Lower leg skin (tissue), 4 donors: ENCODE measurements at regions not wholly inside any gene's neighbourhood (a gene's known extent, or its start where the extent isn't known, plus 50 kb on each side); places are given as distances from the start of the nearest gene placed in this dataset.

Source experiments
- DNase-seq, 2 donors: peaks; one replicate each; pipeline ENCODE4 v3.0.0-alpha.2; 2019; ENCODE audit warnings: low spot score in 2 of 2
- H3K4me3 ChIP-seq: fragments of 200-600 bp; sonication (generic); 2 replicates; pipeline ENCODE4 v1.5.1; 2017; ENCODE audit warnings: mild to moderate bottlenecking, low read depth; ENCODE audit not compliant: poor library complexity, severe bottlenecking
- POLR2A ChIP-seq, 2 donors: fragments of 450-650 bp; IDR thresholded peaks; one replicate each; pipeline ENCODE4 v1.6.1; 2016 to 2017; ENCODE audit warnings: antibody characterized with exemption in 2 of 2, mild to moderate bottlenecking in 1 of 2, moderate library complexity in 1 of 2
- WGBS, 2 donors: methylation state at CpG; one replicate each; pipeline ENCODE4 v1.1.5; 2018; 5-methylcytosine and 5-hydroxymethylcytosine counted together
- intact Hi-C: fragments of 100-400 bp; cut with DNase I; formaldehyde crosslinking; loops from one replicate; pipeline ENCODE4 v1.15.0; 2023; ENCODE audit warnings: low total_unique reads
- TF ChIP-seq, protein P1 (sequence below), 3 donors: fragments of 450-650 bp; IDR thresholded peaks; one replicate each; pipeline ENCODE4 v1.5.1; 2016; ENCODE audit warnings: antibody characterized with exemption in 3 of 3, mild to moderate bottlenecking in 3 of 3, moderate library complexity in 2 of 3

DNA sequence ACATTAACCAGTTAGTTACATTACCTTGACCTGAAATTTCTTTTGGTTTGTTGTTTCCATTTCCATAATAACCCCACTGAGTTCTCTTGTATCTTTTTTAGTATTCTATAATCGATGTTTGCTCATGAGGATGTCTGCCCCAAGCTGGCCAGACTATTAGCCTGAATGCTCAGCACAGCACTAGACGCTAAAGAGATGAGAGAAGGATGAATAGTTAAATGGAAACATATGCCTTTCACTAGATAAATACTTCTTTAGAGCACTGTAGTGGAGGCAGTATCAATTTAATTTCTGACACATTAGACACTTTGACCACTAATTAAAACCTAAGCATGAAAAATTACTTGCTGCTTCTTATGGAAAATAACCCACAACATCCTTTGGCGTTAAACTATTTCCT, 654.9 kb upstream of the KCNMB2 start:
- TF ChIP-seq POLR2A (IDR thresholded peaks at IDR 0.05), result no peak
- TF ChIP-seq, protein P1, sequence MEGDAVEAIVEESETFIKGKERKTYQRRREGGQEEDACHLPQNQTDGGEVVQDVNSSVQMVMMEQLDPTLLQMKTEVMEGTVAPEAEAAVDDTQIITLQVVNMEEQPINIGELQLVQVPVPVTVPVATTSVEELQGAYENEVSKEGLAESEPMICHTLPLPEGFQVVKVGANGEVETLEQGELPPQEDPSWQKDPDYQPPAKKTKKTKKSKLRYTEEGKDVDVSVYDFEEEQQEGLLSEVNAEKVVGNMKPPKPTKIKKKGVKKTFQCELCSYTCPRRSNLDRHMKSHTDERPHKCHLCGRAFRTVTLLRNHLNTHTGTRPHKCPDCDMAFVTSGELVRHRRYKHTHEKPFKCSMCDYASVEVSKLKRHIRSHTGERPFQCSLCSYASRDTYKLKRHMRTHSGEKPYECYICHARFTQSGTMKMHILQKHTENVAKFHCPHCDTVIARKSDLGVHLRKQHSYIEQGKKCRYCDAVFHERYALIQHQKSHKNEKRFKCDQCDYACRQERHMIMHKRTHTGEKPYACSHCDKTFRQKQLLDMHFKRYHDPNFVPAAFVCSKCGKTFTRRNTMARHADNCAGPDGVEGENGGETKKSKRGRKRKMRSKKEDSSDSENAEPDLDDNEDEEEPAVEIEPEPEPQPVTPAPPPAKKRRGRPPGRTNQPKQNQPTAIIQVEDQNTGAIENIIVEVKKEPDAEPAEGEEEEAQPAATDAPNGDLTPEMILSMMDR (IDR thresholded peaks at IDR 0.05), result no peak
- 66 to 79% methylated on average over 3 of the region's 3 CpGs for WGBS, 2 donors
- no peak for DNase-seq
- intact Hi-C loops, result no loop called here
- no peak overlapping the region for H3K4me3 ChIP-seq

DNA sequence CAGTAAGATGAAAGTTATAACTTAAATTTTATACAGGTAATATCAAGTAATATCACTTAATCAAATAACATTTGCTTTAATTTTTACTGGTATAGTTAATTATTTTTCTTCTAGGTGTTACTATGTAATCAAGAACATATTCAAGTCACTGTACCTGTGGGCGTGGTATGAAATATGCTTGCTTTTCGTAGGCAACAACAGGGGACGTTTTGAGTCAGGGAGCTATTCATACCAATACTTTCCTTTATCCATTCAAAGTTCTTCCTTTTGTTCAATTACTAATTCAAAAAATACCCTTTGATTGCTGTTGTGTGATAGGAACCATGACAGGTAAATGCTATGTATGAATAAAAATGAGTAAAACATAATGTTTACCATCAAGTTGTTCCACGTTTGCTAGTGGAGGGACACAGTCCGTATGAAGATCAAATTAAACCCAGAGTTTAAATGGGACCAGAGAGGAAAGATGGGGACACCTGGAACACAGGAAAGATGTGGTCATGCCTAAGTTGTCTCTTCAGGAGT, 654.0 kb upstream of the KCNMB2 start:
- no peak overlapping the region for H3K4me3 ChIP-seq
- 87 to 91% methylated on average over 5 of the region's 5 CpGs for WGBS, 2 donors
- no peak for DNase-seq
- intact Hi-C loops, result no loop called here
- TF ChIP-seq, protein P1 (IDR thresholded peaks at IDR 0.05), result no peak
- TF ChIP-seq POLR2A (IDR thresholded peaks at IDR 0.05), result no peak

DNA sequence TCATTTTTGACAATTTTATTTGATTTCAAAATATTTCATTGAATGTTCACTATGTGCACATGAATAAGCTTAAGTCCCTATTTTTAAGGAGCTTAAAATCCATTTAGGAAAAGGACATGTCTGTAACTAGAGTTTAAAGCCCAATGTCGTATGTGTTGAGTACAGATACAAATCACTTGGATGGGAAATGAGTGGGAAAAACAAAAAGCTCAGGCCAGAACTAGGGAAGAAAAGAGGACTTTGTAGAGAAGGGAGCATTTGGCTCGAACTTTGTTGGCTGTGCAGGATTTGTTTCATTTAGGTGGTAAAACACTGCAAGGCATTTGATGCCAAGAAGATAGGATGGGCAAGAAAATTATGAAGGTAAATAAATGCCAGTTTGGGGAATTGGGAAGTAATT, 653.1 kb upstream of the KCNMB2 start:
- DNase-seq, result no peak
- no peak overlapping the region for H3K4me3 ChIP-seq
- intact Hi-C loops, result no loop called here
- TF ChIP-seq POLR2A (IDR thresholded peaks at IDR 0.05), result no peak
- TF ChIP-seq, protein P1 (IDR thresholded peaks at IDR 0.05), result no peak
- 38 to 78% methylated on average over 2 of the region's 2 CpGs for WGBS, 2 donors

DNA sequence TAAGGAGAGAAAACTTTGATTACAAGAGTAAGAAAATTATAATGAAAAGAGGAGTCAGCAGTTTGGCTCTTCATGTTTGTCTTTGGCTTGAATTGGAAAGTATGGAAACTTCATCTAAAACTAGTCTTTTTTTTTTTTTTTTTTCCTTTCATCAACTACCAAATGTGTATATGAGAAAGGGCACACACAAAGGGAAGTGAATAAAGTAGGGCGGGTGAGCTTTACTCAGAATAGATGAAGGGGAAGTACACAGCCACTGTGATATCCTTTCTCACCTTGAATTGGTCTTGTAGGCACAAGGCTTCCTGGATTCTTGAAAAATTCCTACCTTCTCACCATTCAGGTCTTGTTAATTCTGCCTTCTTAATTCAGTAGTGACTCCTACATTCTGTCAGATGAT, 652.3 kb upstream of the KCNMB2 start:
- TF ChIP-seq, protein P1 (IDR thresholded peaks at IDR 0.05), result no peak
- TF ChIP-seq POLR2A (IDR thresholded peaks at IDR 0.05), result no peak
- intact Hi-C loops, result no loop called here
- no peak overlapping the region for H3K4me3 ChIP-seq
- 84 to 91% methylated on average over 1 of the region's 1 CpG for WGBS, 2 donors
- no peak for DNase-seq

DNA sequence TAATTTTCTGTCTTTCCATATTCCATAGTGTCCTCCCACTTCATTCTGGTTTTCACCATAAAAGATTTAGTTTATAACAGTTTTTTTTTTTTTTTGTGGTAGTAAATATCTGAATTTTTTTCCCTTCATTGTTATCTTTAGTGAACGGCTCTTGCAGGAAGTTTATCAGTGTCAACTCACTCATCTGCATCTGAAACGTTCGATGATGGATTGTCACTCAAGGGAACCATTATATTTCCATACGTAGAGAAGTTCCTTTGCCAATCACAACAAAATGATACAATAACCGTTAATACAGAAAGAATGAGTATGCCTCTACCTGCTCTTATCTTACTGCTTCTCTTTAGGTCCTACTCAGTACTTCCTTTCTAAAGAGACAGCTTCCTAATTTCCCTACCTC, 651.2 kb upstream of the KCNMB2 start:
- DNase-seq, result no peak
- no peak for TF ChIP-seq POLR2A (IDR thresholded peaks at IDR 0.05)
- TF ChIP-seq, protein P1 (IDR thresholded peaks at IDR 0.05), result no peak
- intact Hi-C loops, result no loop called here
- WGBS, 2 donors, result 84 to 87% methylated on average over 5 of the region's 5 CpGs
- H3K4me3 ChIP-seq, result no peak overlapping the region

DNA sequence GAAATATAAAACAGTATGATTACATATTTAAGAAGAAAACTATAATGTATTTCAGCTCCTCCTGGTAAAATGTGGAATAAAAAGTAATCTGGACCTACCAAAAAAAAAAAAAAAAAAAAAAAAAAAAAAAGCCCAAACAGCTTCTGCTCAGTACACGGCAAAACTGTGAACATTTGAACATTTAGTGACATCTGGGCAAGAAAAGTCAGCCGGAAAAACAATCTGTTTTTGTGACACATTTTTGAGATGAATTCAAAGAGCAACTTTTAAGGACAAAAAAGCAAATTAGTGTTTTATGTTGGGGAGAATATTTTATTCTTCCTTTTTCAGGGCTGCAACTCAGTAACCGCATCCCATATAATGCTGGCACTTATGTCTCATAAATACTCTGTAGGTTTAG, 649.7 kb upstream of the KCNMB2 start:
- 77 to 87% methylated on average over 3 of the region's 3 CpGs for WGBS, 2 donors
- intact Hi-C loops, result no loop called here
- TF ChIP-seq, protein P1 (IDR thresholded peaks at IDR 0.05), result no peak
- TF ChIP-seq POLR2A (IDR thresholded peaks at IDR 0.05), result no peak
- DNase-seq, result no peak
- no peak overlapping the region for H3K4me3 ChIP-seq
